GM12891 (cell line): ENCODE measurements at regions not wholly inside any gene's neighbourhood (a gene's known extent, or its start where the extent isn't known, plus 50 kb on each side); places are given as distances from the start of the nearest gene placed in this dataset.

Experiments
- PAX5 ChIP-seq: IDR thresholded peaks from 2 replicates; pipeline ENCODE4 v1.6.1; 2011; ENCODE audit warnings: low read length, moderate library complexity, mild to moderate bottlenecking; ENCODE audit not compliant: insufficient read depth, severe bottlenecking
- POLR2A ChIP-seq: IDR thresholded peaks from 2 replicates; pipeline ENCODE4 v1.6.1; 2011; ENCODE audit warnings: low read depth, low read length, control low read depth
- POLR2AphosphoS5 ChIP-seq: IDR thresholded peaks from 2 replicates; pipeline ENCODE4 v1.6.1; 2011; ENCODE audit warnings: low read depth, low read length, control low read depth
- POU2F2 ChIP-seq: IDR thresholded peaks from 2 replicates; pipeline ENCODE4 v1.6.1; 2011; ENCODE audit warnings: low read depth, mild to moderate bottlenecking, control low read depth, low read length, moderate library complexity
- SPI1 ChIP-seq: IDR thresholded peaks from 2 replicates; pipeline ENCODE4 v1.6.1; 2011; ENCODE audit warnings: low read depth, low read length, control low read depth
- TAF1 ChIP-seq: IDR thresholded peaks from 2 replicates; pipeline ENCODE4 v1.6.1; 2011; ENCODE audit warnings: low read depth, low read length, control low read depth

- TF ChIP-seq POLR2A (no peak), POLR2AphosphoS5 (no peak), TAF1 (no peak), PAX5 (no peak), SPI1 (no peak), POU2F2 (no peak)
These were observed 86.4 kb downstream of the ARRDC3 start for GRCh38 chr5:91296674-91297143.
